ENCODE measurements at regions not wholly inside any gene's neighbourhood (a gene's known extent, or its start where the extent isn't known, plus 50 kb on each side); places are given as distances from the start of the nearest gene placed in this dataset.
"Not testable (repeated sequence)": the region's sequence is repeated elsewhere in the genome, so short reads cannot be mapped to it uniquely, and the experiment has no call there.

DNA sequence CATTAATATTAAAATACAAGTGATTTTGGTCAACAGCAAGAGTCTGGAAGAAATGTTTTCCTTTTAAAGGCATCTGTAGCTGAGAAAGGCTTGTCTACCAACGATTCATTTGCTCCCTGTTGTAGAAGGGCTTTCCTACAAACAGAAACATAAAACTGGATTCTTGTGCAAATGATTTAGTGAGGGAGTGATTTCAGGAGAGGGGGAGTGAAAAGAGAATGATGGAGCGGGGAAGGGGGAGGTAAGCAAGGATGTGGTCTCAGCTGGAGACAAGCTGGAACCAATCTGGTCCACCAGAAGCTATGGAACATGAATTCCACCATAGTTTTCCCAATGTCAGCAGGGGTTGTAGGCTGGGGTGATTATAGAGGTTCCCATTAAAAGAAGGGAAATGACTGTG is 196.3 kb downstream of the FBXO4 start:
- H3K4me3 Mint-ChIP-seq, result no peak overlapping the region
- H3K36me3 Mint-ChIP-seq (ENCODE audit: insufficient read depth), result no peaks in the 10 kb centered on the region
- ATAC-seq (no peak), DNase-seq (no peak)
- H3K27me3 Mint-ChIP-seq (ENCODE audit: low read depth), result no peaks in the 10 kb centered on the region
- H3K4me1 Mint-ChIP-seq (ENCODE audit: low read depth), result no peaks in the 10 kb centered on the region
- H3K9me3 Mint-ChIP-seq, result no peaks in the 10 kb centered on the region

DNA sequence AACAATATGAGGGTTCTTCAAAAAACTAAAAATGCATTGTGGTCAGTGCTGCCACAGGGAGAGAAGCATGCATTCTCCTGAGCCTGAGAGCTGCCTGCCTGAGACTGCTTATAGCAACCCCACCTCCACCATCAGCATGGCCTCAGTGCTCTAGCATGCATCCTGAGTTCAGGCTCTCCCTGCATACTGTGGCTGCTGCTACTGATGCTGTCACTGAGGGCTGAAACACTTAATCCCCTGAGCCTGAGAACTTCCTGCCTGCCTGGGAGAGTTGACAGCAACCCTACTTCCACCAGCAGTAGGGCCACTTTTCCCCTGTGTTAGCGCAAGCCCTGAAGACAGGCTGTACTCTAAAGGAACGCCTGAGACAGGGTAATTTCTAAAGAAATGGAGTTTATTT is 206.0 kb downstream of the FBXO4 start:
- H3K4me3 Mint-ChIP-seq, result no peak overlapping the region
- H3K9me3 Mint-ChIP-seq, result peaks cover 14% of the 10 kb centered on the region
- H3K27me3 Mint-ChIP-seq (ENCODE audit: low read depth), result no peaks in the 10 kb centered on the region
- DNase-seq (no peak), ATAC-seq (no peak)
- no peaks in the 10 kb centered on the region for H3K4me1 Mint-ChIP-seq (ENCODE audit: low read depth)
- H3K36me3 Mint-ChIP-seq (ENCODE audit: insufficient read depth), result no peaks in the 10 kb centered on the region

DNA sequence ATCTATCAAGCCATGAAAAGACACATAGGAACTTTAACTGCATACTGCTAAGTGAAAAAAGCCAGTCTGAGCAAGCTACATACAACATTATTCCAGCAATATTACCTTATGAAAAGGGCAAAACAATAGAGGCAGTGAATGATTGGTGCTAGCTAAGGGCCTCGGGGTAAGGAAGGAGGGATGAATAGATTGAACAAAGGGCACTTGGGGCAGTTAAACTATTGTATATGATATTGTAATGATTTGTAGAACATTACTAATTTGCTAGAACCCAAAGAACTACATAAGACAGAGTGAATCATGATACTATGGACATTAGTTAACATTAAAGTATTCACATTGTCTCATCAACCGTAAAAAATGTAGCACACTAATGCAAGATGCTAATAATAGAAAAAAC is 218.3 kb downstream of the FBXO4 start:
- H3K9me3 Mint-ChIP-seq, result peaks cover 6% of the 10 kb centered on the region
- no peak overlapping the region for H3K4me3 Mint-ChIP-seq
- no peaks in the 10 kb centered on the region for H3K36me3 Mint-ChIP-seq (ENCODE audit: insufficient read depth)
- no peak for DNase-seq
- no peaks in the 10 kb centered on the region for H3K27me3 Mint-ChIP-seq (ENCODE audit: low read depth)
- H3K4me1 Mint-ChIP-seq (ENCODE audit: low read depth), result no peaks in the 10 kb centered on the region
- ATAC-seq, result no peak

DNA sequence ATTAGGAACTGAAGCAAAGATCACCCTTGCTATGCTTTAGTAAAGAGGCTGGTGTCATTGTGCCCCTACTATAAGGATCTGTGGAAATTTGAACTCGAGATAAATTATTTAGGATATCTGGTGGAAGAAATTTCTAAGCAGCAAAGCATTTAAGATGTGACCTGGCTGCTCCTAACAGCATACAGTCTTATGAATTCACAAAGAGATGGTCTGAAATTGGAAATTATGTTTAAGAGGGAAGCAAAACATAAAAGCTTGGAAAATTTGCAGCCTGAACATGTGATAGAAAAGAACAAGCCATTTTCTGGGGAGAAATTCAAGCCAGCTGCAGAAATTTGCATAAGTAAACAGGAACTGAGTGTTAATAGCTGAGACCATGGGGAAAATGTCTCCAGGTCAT is 223.7 kb downstream of the FBXO4 start:
- Mint-ChIP-seq H3K4me1 (ENCODE audit: low read depth) (no peaks in the 10 kb centered on the region), H3K4me3 (no peak overlapping the region), H3K27me3 (ENCODE audit: low read depth) (no peaks in the 10 kb centered on the region), H3K36me3 (ENCODE audit: insufficient read depth) (no peaks in the 10 kb centered on the region), H3K9me3 (peaks cover 28% of the 10 kb centered on the region)
- no peak for ATAC-seq
- no peak for DNase-seq

DNA sequence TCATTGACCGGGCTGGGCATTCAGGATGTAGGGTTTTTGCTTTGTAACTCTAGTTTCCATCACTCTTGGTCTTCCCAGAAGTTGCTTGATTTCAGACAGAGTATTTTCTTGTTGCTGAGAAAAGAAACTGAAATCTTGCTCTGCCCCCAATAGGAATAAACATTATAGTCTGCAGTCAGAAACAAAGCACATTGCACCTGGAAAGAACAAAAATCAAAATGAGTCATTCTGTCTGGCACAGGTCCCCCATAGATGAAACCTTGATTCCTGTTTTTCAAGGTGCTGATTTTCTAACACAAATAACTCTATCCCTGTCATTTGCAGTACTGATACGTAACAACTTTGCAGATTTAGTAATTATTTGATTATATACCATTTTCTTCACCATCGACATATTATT is 232.1 kb downstream of the FBXO4 start:
- H3K27me3 Mint-ChIP-seq (ENCODE audit: low read depth), result no peaks in the 10 kb centered on the region
- no peaks in the 10 kb centered on the region for H3K36me3 Mint-ChIP-seq (ENCODE audit: insufficient read depth)
- H3K4me1 Mint-ChIP-seq (ENCODE audit: low read depth), result no peaks in the 10 kb centered on the region
- no peaks in the 10 kb centered on the region for H3K9me3 Mint-ChIP-seq
- no peak overlapping the region for H3K4me3 Mint-ChIP-seq
- ATAC-seq (no peak), DNase-seq (no peak)

DNA sequence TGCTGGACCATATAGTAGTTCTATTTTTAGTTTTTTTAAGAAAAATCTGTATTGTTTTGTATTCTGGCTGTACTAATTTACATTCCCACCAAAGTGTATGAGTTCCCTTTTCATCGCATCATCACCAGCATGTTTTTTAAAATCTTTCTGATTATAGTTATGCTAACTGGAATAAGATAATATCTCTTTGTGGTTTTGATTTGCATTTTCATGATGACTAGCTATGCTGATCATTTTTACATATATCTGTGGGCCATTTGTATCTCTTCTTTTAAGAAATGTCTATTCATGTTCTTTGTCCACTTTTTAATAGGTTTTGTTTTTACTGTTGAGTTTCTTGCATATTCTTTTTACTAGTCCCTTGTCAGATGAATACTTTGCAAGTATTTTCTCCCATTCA is 238.0 kb downstream of the FBXO4 start:
- ATAC-seq, result no peak
- Mint-ChIP-seq H3K9me3 (no peaks in the 10 kb centered on the region), H3K4me3 (no peak overlapping the region), H3K4me1 (ENCODE audit: low read depth) (no peaks in the 10 kb centered on the region), H3K36me3 (ENCODE audit: insufficient read depth) (no peaks in the 10 kb centered on the region), H3K27me3 (ENCODE audit: low read depth) (no peaks in the 10 kb centered on the region)
- no peak for DNase-seq

DNA sequence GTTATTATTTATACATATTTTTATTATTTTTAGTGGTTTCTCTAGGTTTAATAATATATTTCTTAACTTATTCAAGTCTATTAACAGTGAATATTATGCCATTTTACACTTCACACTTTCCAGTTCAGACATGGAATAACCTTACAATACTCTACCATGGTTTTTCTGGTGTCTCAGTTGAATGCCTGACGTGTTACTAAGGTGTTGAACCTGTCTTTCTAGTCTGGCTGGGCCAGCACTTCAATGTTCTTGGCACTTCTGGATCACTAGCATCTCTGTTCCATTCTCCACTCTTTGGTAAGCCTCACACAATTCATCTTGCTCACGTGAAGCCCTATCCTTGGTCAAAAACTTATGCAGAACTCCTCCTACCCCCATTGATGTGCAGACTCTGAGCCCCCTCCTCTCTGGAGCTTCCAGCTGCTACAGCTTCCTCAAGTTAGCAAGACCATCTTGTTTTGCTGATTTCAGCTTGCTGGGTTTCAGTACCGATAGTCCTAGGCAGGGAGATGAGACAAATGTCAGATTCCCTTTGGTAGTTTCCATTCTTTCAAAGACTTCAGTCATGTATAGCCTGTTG is 243.1 kb downstream of the FBXO4 start:
- Mint-ChIP-seq H3K9me3 (peaks cover 3% of the 10 kb centered on the region), H3K4me3 (no peak overlapping the region), H3K36me3 (ENCODE audit: insufficient read depth) (no peaks in the 10 kb centered on the region), H3K4me1 (ENCODE audit: low read depth) (no peaks in the 10 kb centered on the region), H3K27me3 (ENCODE audit: low read depth) (peaks cover 3% of the 10 kb centered on the region)
- ATAC-seq (no peak), DNase-seq (no peak)

DNA sequence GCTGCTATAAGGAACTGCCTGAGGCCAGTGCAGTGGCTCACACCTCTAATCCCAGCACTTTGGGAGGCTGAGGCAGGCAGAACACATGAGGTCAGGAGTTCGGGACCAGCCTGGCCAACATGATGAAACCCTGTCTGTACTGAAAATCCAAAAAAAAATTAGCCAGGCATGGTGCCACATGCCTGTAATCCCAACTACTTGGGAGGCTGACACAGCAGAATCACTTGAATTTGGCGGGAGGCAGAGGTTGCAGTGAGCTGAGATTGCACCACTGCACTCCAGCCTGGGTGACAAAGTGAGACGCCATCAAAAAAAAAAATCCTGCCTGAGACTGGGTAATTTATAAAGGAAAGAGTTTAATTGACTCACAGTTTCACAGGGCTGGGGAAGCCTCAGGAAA is 247.1 kb upstream of the GHR start:
- not testable (repeated sequence) for ATAC-seq; DNase-seq; H3K4me3 Mint-ChIP-seq; H3K9me3 Mint-ChIP-seq; H3K4me1 Mint-ChIP-seq (ENCODE audit: low read depth); H3K36me3 Mint-ChIP-seq (ENCODE audit: insufficient read depth); H3K27me3 Mint-ChIP-seq (ENCODE audit: low read depth)

DNA sequence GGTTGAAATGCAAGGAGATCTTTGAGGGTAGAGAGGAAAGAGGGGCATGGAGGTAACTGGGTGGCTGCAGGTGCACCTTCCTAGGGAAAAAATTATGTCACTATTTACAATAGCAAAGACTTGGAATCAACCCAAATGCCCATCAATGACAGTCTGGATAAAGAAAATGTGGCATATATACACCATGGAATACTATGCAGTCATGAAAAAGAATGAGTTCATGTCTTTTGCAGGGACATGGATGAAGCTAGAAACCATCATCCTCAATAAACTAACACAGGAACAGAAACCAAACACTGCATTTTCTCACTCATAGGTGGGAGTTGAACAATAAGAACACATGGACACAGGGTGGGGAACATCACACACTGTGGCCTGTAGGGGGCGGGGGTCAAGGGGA is 243.4 kb upstream of the GHR start:
- DNase-seq; ATAC-seq; H3K9me3 Mint-ChIP-seq; H3K4me3 Mint-ChIP-seq; H3K4me1 Mint-ChIP-seq (ENCODE audit: low read depth); H3K27me3 Mint-ChIP-seq (ENCODE audit: low read depth); H3K36me3 Mint-ChIP-seq (ENCODE audit: insufficient read depth): not testable (repeated sequence)

DNA sequence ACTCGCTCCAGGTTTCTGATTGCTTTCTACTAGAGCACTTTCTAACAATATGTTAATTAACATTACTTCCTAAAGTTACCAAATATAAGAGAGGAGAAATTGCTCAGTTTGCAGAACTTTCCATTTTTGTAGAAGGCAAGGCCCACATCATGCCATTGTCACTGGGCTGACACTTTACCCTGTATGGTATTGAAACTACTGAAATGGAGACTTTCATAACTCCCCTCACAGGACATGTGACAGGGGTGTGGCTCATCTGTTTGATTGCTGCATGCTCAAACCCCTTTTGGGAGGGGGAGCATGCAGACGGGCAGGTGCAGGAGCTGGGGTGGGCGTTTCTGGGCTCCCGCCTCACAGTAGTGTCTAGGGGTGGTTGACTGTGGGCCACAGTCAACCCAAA is 206.3 kb upstream of the GHR start:
- DNase-seq, result no peak
- Mint-ChIP-seq H3K36me3 (ENCODE audit: insufficient read depth) (no peaks in the 10 kb centered on the region), H3K4me1 (ENCODE audit: low read depth) (no peaks in the 10 kb centered on the region), H3K4me3 (no peak overlapping the region), H3K9me3 (no peaks in the 10 kb centered on the region), H3K27me3 (ENCODE audit: low read depth) (no peaks in the 10 kb centered on the region)
- no peak for ATAC-seq

DNA sequence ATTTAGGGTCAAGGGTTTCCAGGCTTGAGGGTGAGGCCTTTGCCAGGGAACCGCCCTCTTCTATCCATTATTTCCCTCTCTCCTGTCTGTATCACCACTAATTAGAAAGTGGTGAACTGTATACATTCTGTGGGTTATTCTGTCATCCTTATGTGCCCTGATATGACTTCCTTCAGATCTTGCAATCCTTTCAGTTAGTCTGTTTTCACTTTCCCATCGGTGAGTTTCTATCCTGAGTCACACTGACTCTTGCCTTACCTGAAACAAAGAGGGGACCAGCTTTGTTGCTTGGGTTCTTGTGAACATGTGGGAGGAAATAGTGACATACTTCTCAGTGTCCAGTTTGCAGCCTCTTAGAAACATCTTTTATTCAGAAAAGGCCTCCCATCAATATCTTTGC is 205.4 kb upstream of the GHR start:
- Mint-ChIP-seq H3K27me3 (ENCODE audit: low read depth) (no peaks in the 10 kb centered on the region), H3K4me1 (ENCODE audit: low read depth) (no peaks in the 10 kb centered on the region), H3K4me3 (no peak overlapping the region), H3K36me3 (ENCODE audit: insufficient read depth) (no peaks in the 10 kb centered on the region), H3K9me3 (no peaks in the 10 kb centered on the region)
- no peak for ATAC-seq
- DNase-seq, result no peak

DNA sequence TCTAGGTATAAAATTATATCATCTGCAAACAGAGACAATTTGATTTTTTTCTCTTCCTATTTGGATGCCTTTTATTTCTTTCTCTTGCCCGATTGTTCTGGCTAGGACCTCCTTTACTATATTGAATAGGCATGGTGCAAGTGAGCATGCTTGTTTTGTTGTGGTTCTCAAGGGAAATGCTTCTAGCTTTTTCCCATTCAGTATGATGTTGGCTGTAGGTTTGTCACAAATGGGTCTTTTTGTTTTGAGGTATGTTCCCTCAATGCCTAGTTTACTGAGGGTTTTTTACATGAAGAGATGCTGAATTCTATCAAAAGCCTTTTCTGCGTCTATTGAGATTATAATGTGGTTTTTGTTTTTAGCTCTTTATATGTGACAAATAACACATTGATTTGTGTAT is 198.2 kb upstream of the GHR start:
- H3K4me1 Mint-ChIP-seq (ENCODE audit: low read depth), result no peaks in the 10 kb centered on the region
- ATAC-seq, result no peak
- DNase-seq, result no peak
- H3K27me3 Mint-ChIP-seq (ENCODE audit: low read depth), result no peaks in the 10 kb centered on the region
- H3K36me3 Mint-ChIP-seq (ENCODE audit: insufficient read depth), result no peaks in the 10 kb centered on the region
- no peaks in the 10 kb centered on the region for H3K9me3 Mint-ChIP-seq
- H3K4me3 Mint-ChIP-seq, result no peak overlapping the region

DNA sequence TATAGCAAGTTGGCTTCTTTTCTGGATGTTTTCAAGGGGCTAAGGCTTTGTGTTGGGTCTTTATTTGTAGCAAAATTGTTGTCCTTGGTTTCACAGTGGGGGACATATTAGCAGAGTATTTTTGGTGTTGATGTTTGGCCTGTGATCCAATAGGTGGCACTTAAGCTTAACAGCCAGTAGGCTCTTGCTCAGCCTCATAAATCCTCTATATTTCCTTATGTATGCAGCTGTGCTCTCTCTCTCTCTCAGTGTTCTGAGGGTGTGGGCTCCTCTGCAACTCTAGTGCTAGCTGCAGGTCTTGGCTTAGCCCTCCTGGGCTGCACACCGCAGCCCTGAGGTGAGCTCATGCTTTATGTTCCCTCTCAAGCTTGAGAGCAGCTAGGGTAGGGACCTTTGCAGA is 195.0 kb upstream of the GHR start:
- Mint-ChIP-seq H3K27me3 (ENCODE audit: low read depth) (no peaks in the 10 kb centered on the region), H3K4me1 (ENCODE audit: low read depth) (no peaks in the 10 kb centered on the region), H3K9me3 (no peaks in the 10 kb centered on the region), H3K36me3 (ENCODE audit: insufficient read depth) (no peaks in the 10 kb centered on the region), H3K4me3 (no peak overlapping the region)
- ATAC-seq (no peak), DNase-seq (no peak)

DNA sequence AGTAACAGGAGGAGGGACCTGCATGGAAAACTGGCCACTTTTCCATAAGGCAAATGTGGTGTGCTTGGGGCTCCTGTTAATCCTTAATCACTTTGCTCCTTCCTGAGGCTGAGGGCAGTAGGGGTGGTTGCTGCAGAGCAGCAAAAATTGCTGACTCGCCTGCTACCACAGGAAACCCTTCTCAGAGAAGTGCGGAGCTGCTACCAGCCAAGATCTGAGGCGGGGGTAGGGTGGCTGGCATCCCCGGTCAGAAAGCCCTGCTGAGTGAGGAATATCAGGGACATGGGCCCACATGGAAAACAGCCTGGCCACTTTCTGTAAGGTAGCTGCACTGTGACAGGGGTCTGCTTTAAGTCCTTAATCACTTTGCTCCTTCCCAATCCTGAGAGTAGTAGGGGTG is 192.4 kb upstream of the GHR start:
- no peak for DNase-seq
- Mint-ChIP-seq H3K27me3 (ENCODE audit: low read depth) (no peaks in the 10 kb centered on the region), H3K4me1 (ENCODE audit: low read depth) (no peaks in the 10 kb centered on the region), H3K9me3 (no peaks in the 10 kb centered on the region), H3K4me3 (no peak overlapping the region), H3K36me3 (ENCODE audit: insufficient read depth) (no peaks in the 10 kb centered on the region)
- ATAC-seq, result no peak

DNA sequence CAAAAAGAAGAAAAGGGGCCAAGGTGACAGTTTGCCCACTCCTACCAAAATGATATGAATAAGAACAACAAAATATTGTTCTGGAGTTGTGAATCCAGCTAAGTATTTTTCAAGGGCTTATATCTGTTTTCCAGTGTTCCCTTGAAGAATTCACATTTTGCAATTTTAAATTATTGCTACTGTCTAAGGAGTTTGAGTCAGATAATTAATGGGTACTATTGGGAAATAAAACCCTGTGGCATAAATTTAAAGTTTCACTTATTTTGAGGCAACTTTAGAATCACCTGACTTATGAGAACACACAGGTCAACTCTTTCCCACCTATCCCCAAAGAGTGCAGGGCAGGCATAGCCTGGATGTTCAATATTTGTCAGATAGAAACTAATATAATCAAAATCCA is 188.0 kb upstream of the GHR start:
- no peaks in the 10 kb centered on the region for H3K4me1 Mint-ChIP-seq (ENCODE audit: low read depth)
- H3K36me3 Mint-ChIP-seq (ENCODE audit: insufficient read depth), result no peaks in the 10 kb centered on the region
- H3K4me3 Mint-ChIP-seq, result no peak overlapping the region
- DNase-seq (no peak), ATAC-seq (no peak)
- H3K27me3 Mint-ChIP-seq (ENCODE audit: low read depth), result no peaks in the 10 kb centered on the region
- no peaks in the 10 kb centered on the region for H3K9me3 Mint-ChIP-seq

DNA sequence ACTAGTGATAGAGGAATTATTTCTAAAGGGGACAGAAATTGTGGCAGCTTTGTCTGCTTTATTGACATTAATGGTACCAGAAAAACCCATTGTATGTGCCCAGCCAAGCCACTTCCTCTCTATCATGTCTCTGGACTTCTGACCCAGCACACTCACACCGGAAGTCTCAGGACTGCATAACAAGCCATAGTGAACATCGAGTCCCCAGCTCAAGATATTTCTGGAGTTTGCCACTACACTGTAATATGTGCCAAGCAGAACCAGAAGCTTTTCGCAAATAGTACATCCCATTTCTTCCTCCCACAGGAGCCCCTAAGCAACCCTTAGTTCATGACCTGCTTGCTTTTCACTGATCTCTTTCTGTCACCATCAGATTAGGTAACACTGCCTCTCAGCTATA is 187.4 kb upstream of the GHR start:
- no peaks in the 10 kb centered on the region for H3K9me3 Mint-ChIP-seq
- no peak for ATAC-seq
- DNase-seq, result no peak
- no peaks in the 10 kb centered on the region for H3K4me1 Mint-ChIP-seq (ENCODE audit: low read depth)
- H3K36me3 Mint-ChIP-seq (ENCODE audit: insufficient read depth), result no peaks in the 10 kb centered on the region
- no peaks in the 10 kb centered on the region for H3K27me3 Mint-ChIP-seq (ENCODE audit: low read depth)
- no peak overlapping the region for H3K4me3 Mint-ChIP-seq

Measured in activated T-cell treated with anti-CD3 and anti-CD28 coated beads, Interleukin-2, amount 50 U/mL, for 4 hours (primary cell).